Rectal smooth muscle tissue (tissue), 1 donor: ENCODE measurements at regions not wholly inside any gene's neighbourhood (a gene's known extent, or its start where the extent isn't known, plus 50 kb on each side); places are given as distances from the start of the nearest gene placed in this dataset.
"Not testable (repeated sequence)": the region's sequence is repeated elsewhere in the genome, so short reads cannot be mapped to it uniquely, and the experiment has no call there.

Source experiments
- H3K27ac ChIP-seq: one replicate; pipeline ENCODE4 v1.7.0; 2013; ENCODE audit warnings: low read depth, low read length, inconsistent platforms
- H3K27me3 ChIP-seq: one replicate; pipeline ENCODE4 v1.7.0; 2013; ENCODE audit warnings: low read length; ENCODE audit not compliant: control insufficient read depth, insufficient read depth
- H3K36me3 ChIP-seq: one replicate; pipeline ENCODE4 v1.7.0; 2013; ENCODE audit warnings: low read length; ENCODE audit not compliant: control insufficient read depth, insufficient read depth
- H3K4me1 ChIP-seq: one replicate; pipeline ENCODE4 v1.7.0; 2013; ENCODE audit warnings: low read length; ENCODE audit not compliant: control insufficient read depth, insufficient read depth
- H3K4me3 ChIP-seq: one replicate; pipeline ENCODE4 v1.7.0; 2013; ENCODE audit warnings: low read length
- H3K9ac ChIP-seq: one replicate; pipeline ENCODE4 v1.7.0; 2013; ENCODE audit warnings: low read length

DNA sequence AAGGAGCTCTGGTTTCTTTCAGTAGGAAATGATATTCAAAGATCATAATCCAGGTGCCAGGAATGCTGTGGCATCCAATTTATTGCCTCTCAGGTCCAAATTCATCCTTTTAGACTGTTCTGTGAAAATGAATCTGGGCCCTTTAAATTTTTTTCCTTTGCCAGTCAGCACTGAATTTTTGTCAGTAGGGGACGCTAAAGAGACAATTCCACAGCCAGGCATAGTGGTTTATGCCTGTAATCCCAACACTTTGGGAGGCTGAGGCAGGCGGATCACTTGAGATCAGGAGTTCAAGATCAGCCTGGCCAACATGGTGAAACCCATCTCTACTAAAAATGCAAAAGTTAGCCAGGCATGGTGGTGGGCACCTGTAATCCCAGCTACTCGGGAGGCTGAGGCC is 60.9 kb upstream of the USP9X start:
- not testable (repeated sequence) for H3K9ac ChIP-seq, H3K27ac ChIP-seq, H3K4me1 ChIP-seq, H3K4me3 ChIP-seq, H3K36me3 ChIP-seq, H3K27me3 ChIP-seq

DNA sequence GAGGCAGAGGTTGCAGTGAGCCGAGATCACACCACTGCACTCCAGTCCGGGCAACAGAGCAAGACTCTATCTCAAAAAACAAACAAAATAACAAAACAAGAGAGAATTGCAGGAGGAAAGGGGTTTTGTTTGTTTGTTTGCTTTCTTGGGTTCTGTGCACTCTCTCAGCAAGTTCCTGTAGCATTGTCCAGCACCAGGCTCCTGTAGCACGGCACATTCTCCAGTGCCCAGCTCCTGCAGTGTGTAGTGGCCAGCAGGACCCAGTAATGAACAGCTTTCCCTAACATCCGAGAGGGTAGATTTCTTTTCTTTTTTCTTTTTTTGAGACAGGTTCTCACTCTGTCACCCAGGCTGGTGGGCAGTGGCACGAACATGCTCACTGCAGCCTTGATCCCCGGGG is 60.5 kb upstream of the USP9X start:
- Histone ChIP-seq H3K9ac (no peak overlapping the region), H3K27me3 (no peaks in the 10 kb centered on the region), H3K4me3 (no peak overlapping the region), H3K27ac (no peak overlapping the region), H3K36me3 (no peaks in the 10 kb centered on the region), H3K4me1 (no peaks in the 10 kb centered on the region)

DNA sequence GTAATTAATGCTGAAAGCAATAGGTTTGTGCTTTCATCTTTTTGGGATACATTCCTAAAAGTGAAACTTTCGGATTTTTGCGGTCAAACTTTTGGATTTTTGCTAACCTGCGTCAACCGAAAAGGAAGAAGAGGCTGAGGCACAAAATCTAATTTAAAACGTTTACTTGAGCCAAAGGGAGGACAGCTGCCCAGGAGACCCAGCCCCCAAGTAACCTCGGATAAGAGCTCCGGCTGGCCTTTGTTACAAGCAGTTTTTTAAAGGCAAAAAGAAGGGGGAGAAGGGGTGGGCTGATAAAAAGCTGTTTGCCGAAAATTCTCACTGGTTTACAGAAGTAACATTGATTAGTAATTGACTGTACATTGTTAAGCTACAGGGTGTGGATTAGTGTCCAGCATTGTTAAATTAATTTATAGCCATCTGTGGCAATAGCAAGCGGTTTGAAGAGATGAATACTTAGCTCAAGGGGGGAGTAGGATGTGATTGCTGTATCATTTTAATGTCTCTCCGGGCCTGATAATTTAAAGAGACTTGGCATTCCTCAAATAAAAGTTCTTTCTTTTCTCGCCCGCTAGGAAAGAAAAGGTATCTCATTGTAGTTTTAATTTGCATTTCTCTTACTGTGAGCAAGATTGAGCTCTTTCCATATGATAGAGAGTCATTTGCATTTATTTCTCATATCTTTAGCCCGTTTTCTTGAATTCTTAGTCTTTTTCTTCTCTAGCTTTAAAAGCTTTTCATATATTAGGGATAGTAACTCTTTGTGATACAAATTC is 59.1 kb upstream of the USP9X start:
- Histone ChIP-seq H3K4me3 (no peak overlapping the region), H3K27ac (no peak overlapping the region), H3K36me3 (no peaks in the 10 kb centered on the region), H3K9ac (no peak overlapping the region), H3K4me1 (no peaks in the 10 kb centered on the region), H3K27me3 (no peaks in the 10 kb centered on the region)

DNA sequence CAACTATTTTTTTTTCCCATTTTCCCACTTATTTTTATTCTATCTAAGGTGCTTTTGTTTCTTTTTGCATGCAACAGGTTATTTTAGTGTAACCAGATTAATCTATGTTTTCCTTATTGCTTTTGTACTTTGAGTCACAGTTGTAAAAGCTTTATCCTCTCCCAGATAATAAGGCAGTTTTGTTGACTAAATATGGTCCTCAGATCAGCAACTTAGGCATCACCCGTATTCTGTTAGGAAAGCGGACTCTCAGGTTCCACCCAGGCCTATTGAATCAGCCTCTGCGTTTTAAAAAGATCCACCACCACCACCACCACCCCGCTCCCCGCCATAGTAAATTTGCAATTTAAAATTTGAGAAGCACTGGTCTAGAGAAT is 58.6 kb upstream of the USP9X start:
- H3K27ac ChIP-seq, result no peak overlapping the region
- H3K27me3 ChIP-seq, result no peaks in the 10 kb centered on the region
- no peaks in the 10 kb centered on the region for H3K36me3 ChIP-seq

DNA sequence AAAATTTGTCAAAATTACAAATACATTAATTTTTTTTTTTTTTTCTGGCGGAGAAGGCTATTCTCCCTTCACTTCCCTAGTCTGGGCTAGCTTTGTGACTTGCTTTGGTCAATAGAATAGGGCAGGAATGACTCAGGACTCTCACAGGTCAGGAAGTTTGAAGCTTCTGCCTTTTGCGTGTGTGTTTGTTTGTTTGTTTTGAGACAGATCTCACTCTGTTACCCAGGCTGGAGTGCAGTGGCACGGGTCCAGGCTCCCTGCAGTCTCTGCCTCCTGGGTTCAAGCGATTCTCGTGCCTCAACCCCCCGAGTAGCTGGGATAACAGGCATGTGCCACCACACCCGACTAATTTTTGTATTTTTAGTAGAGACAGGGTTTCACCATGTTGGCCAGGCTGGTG is 55.9 kb upstream of the USP9X start:
- no peaks in the 10 kb centered on the region for H3K27me3 ChIP-seq
- H3K4me3 ChIP-seq, result no peak overlapping the region
- H3K27ac ChIP-seq, result no peak overlapping the region
- H3K4me1 ChIP-seq, result no peaks in the 10 kb centered on the region
- no peaks in the 10 kb centered on the region for H3K36me3 ChIP-seq
- H3K9ac ChIP-seq, result no peak overlapping the region

More for the DNA sequence above, 58.6 kb upstream of the USP9X start:
- Histone ChIP-seq H3K4me1 (no peaks in the 10 kb centered on the region), H3K4me3 (no peak overlapping the region), H3K9ac (no peak overlapping the region)

DNA sequence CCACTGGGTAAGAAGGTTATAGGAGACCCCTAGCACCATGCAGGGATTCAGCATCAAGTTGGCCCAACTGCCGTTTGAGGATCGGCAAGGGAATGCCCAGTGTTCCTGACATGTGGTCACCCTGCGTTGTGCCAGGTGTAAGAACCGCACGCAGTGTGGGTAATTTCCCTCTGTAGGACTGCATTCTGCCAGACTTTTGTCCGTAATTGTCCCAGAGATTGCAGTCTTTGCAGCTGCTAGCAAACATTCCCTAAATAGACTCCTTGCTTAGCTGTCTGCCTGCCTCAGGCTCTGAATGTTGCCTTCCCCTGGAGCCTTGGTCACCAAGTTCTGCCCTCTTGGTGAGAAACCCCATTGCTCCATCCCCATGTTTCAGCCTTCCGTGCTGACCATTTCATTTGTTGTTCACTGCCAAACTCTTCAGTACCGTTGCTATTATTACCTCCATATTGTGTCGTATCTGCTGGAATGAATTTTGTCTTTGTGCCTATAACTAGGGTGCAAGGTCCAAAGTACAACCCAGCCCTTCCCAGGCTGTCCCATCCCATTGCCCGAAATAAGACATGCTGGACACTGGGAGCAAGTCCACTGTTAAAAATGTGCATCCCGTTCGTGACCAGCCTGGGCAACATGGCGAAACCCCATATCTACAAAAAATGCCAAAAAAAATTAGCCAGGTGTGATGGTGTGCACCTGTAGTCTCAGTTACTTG is 53.8 kb upstream of the USP9X start:
- no peaks in the 10 kb centered on the region for H3K36me3 ChIP-seq
- no peaks in the 10 kb centered on the region for H3K27me3 ChIP-seq
- no peaks in the 10 kb centered on the region for H3K4me1 ChIP-seq
- H3K9ac ChIP-seq, result no peak overlapping the region
- no peak overlapping the region for H3K27ac ChIP-seq
- H3K4me3 ChIP-seq, result no peak overlapping the region

DNA sequence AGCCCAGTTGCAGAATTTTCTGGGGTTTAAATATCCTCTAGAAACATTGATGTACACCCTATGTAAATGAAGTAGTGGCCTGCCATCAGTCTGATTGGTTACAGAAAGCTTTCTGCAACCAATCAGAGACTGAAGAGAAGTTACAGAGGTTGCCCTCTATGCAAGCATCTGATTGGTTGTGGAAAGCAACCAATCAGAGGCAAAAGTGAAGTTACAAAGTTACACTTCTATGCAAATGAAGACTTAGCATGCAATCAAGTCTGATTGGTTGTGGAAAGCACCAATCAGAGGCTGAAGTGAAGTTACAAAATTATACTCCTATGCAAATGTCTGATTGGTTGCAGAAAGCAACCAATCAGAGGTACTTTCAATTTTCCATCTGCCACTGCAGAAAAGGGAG is 51.9 kb upstream of the USP9X start:
- Histone ChIP-seq H3K36me3 (no peaks in the 10 kb centered on the region), H3K27me3 (no peaks in the 10 kb centered on the region), H3K4me1 (no peaks in the 10 kb centered on the region), H3K9ac (no peak overlapping the region), H3K27ac (no peak overlapping the region), H3K4me3 (no peak overlapping the region)

DNA sequence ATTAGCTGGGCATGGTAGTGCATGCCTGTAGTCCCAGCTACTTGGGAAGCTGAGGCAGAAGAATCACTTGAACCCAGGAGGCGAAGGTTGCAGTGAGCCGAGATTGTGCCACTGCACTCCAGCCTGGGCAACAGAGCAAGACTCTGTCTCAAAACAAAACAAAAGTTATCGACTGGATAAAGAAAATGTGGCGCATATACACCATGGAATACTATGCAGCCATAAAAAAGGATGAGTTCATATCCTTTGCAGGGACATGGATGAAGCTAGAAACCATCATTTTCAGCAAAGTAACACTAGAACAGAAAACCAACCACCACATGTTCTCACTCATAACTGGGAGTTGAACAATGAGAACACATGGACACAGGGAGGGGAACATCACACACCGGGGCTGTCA is 50.3 kb upstream of the USP9X start:
- H3K27me3 ChIP-seq, H3K36me3 ChIP-seq, H3K27ac ChIP-seq, H3K4me1 ChIP-seq, H3K9ac ChIP-seq, H3K4me3 ChIP-seq: not testable (repeated sequence)
